HepG2 (cell line): ENCODE measurements at regions not wholly inside any gene's neighbourhood (a gene's known extent, or its start where the extent isn't known, plus 50 kb on each side); places are given as distances from the start of the nearest gene placed in this dataset.

Experiments
- ATAC-seq: fragments of 200-7000 bp; cut with Tn5 transposase; 3 replicates; pipeline ENCODE4 v1.9.1; 2020; ENCODE audit warnings: mild to moderate bottlenecking, moderate library complexity
- BruUV-seq: library from RNA; stranded (reverse); fragments of 400-500 nt; replicated peaks from 2 replicates; lab custom pipeline; 2021; lab: Mats Ljungman, UMichigan
- CTCF ChIA-PET: fragments of 300-600 bp; formaldehyde crosslinking; extraction: SDS; loops from one replicate; lab custom pipeline; 2021; ENCODE audit warnings: low total read pairs, inconsistent platforms, low intra/inter-chr PET ratio; lab: Yijun Ruan, JAX
- POLR2A ChIA-PET: fragments of 350-600 bp; sonication (Branson Sonifier 250); formaldehyde crosslinking; loops from one replicate; lab custom pipeline; 2020; ENCODE audit warnings: antibody characterized with exemption, inconsistent platforms; lab: Yijun Ruan, JAX
- DNase-seq: peaks from one replicate; pipeline ENCODE4 v3.0.0-alpha.2; 2015; ENCODE audit warnings: low spot score
- FAIRE-seq: peaks from 3 replicates; lab custom pipeline; 2011; peaks lifted over from hg19 to GRCh38; lab: Jason Lieb, UNC
- H2AFZ ChIP-seq: one replicate; pipeline ENCODE4 v1.6.1; 2011; ENCODE audit warnings: low read length, inconsistent platforms
- H3K27ac ChIP-seq: fragments of 300-600 bp; 3 replicates; pipeline ENCODE4 v1.8.0; 2011; ENCODE audit warnings: mixed run types, mild to moderate bottlenecking, mixed read lengths, low read length, inconsistent platforms; ENCODE audit not compliant: insufficient read depth; ENCODE audit errors: extremely low read length
- H3K27me3 ChIP-seq, 2 experiments: fragments of 200-600 bp in 1 of 2; 2 replicates in 1 of 2; 3 replicates in 1 of 2; pipeline versions ENCODE4 v1.6.0 to v1.8.0; 2011; ENCODE audit warnings: low read length in 2 of 2, mild to moderate bottlenecking in 2 of 2, moderate library complexity in 2 of 2, inconsistent platforms in 1 of 2; ENCODE audit not compliant: insufficient read depth in 2 of 2, control insufficient read depth in 1 of 2
- H3K36me3 ChIP-seq, 2 experiments: fragments of 200-600 bp in 1 of 2; replicated peaks in 1 of 2; 2 replicates in 1 of 2; 3 replicates in 1 of 2; pipeline versions ENCODE4 v1.5.1 to v1.8.0; 2011; ENCODE audit warnings: low read length in 2 of 2, inconsistent platforms in 1 of 2; ENCODE audit not compliant: insufficient read depth in 2 of 2, control insufficient read depth in 1 of 2
- H3K4me1 ChIP-seq: 2 replicates; pipeline ENCODE4 v1.5.1; 2012; ENCODE audit warnings: low read length, inconsistent platforms; ENCODE audit not compliant: insufficient read depth
- H3K4me2 ChIP-seq: 2 replicates; pipeline ENCODE4 v1.6.0; 2011; ENCODE audit warnings: low read depth, low read length, inconsistent platforms
- H3K4me3 ChIP-seq, 3 experiments: fragments of 200-600 bp in 1 of 3; sonication (generic), shearing (Covaris generic) in 1 of 3; replicated peaks in 1 of 3; 2 replicates each; pipeline ENCODE4 v1.5.1; 2011 to 2016; ENCODE audit warnings: low read length in 3 of 3, inconsistent platforms in 2 of 3, low read depth in 2 of 3, mild to moderate bottlenecking in 2 of 3, control low read depth in 1 of 3, mixed read lengths in 1 of 3; ENCODE audit not compliant: insufficient read depth in 1 of 3
- H3K79me2 ChIP-seq: one replicate; pipeline ENCODE4 v1.6.1; 2011; ENCODE audit warnings: low read length, inconsistent platforms; ENCODE audit not compliant: insufficient read depth
- H3K9ac ChIP-seq: 2 replicates; pipeline ENCODE4 v1.6.0; 2011; ENCODE audit warnings: mild to moderate bottlenecking, low read depth, low read length, inconsistent platforms; ENCODE audit not compliant: insufficient read depth
- H3K9me3 ChIP-seq: 2 replicates; pipeline ENCODE4 v1.5.1; 2012; ENCODE audit warnings: mild to moderate bottlenecking, low read length
- H4K20me1 ChIP-seq: 2 replicates; pipeline ENCODE4 v1.6.0; 2011; ENCODE audit warnings: inconsistent platforms, mild to moderate bottlenecking, low read length, moderate library complexity; ENCODE audit not compliant: insufficient read depth
- AHDC1 ChIP-seq: sonication (generic); formaldehyde crosslinking; IDR thresholded peaks from 2 replicates; pipeline ENCODE4 v1.5.1; 2020; ENCODE audit warnings: mild to moderate bottlenecking, missing genetic modification reagents, borderline replicate concordance
- ATF6 ChIP-seq: sonication (generic); formaldehyde crosslinking; conservative IDR thresholded peaks from 2 replicates; pipeline ENCODE4 v1.4.0; 2020; ENCODE audit warnings: missing genetic modification reagents
- CBX2 ChIP-seq, 2 experiments: fragments of 200-600 bp in 1 of 2; sonication (generic); formaldehyde crosslinking in 1 of 2; IDR thresholded peaks; 2 replicates each; pipeline versions ENCODE4 v1.7.0 to v1.8.1; 2018 to 2022; ENCODE audit warnings: low read depth in 2 of 2, low read length in 1 of 2, mild to moderate bottlenecking in 1 of 2, missing genetic modification reagents in 1 of 2
- GRHL1 ChIP-seq: sonication (generic); formaldehyde crosslinking; conservative IDR thresholded peaks from 2 replicates; pipeline ENCODE4 v1.8.0; 2022; ENCODE audit warnings: missing genetic modification reagents
- HIC2 ChIP-seq: sonication (generic); formaldehyde crosslinking; IDR thresholded peaks from 2 replicates; pipeline ENCODE4 v1.9.0; 2022; ENCODE audit warnings: low read depth, missing genetic modification reagents
- SAP130 ChIP-seq: IDR thresholded peaks from 2 replicates; pipeline ENCODE4 v1.6.1; 2016; ENCODE audit warnings: low read depth
- TEAD2 ChIP-seq: sonication (generic); formaldehyde crosslinking; IDR thresholded peaks from 2 replicates; pipeline ENCODE4 v1.9.0; 2021; ENCODE audit warnings: missing genetic modification reagents
- ZFAT ChIP-seq: sonication (generic); formaldehyde crosslinking; conservative IDR thresholded peaks from 2 replicates; pipeline ENCODE4 v1.8.1; 2023; ENCODE audit warnings: missing genetic modification reagents, inconsistent platforms
- ZNF143 ChIP-seq: sonication (generic); formaldehyde crosslinking; IDR thresholded peaks from 2 replicates; pipeline ENCODE4 v1.4.0; 2020; ENCODE audit warnings: missing genetic modification reagents
- ZNF282 ChIP-seq: fragments of 450-650 bp; IDR thresholded peaks from 2 replicates; pipeline ENCODE4 v1.6.1; 2018; ENCODE audit not compliant: partially characterized antibody
- ZNF329 ChIP-seq: sonication (generic); formaldehyde crosslinking; IDR thresholded peaks from 2 replicates; pipeline ENCODE4 v1.9.0; 2021; ENCODE audit warnings: low read depth, mild to moderate bottlenecking, missing genetic modification reagents
- ZNF414 ChIP-seq: sonication (generic); formaldehyde crosslinking; IDR thresholded peaks from 2 replicates; pipeline ENCODE4 v1.5.0; 2020; ENCODE audit warnings: missing genetic modification reagents
- ZSCAN9 ChIP-seq: IDR thresholded peaks from 2 replicates; pipeline ENCODE4 v1.6.1; 2016; ENCODE audit warnings: borderline replicate concordance
- WGBS: methylation state at CpG from one replicate; pipeline ENCODE4 v1.1.6; 2017; ENCODE audit warnings: low lambda C conversion rate; 5-methylcytosine and 5-hydroxymethylcytosine counted together
- in situ Hi-C: cut with HindIII; loops from 2 replicates; pipeline ENCODE4 v1.10.0; 2017; ENCODE audit warnings: low pct_unique_long_range_greater_than_20kb; ENCODE audit not compliant: extremely low pct_ligation_motif_present
- intact Hi-C: fragments of 100-400 bp; cut with micrococcal nuclease; formaldehyde crosslinking; loops from one replicate; pipeline ENCODE4 v1.10.0; 2022; ENCODE audit not compliant: unreplicated experiment

GRCh38 chr5:58268268-58268667 lies 191.6 kb downstream of the PLK2 start:
- intact Hi-C loops (no loop called here), in situ Hi-C loops (no loop called here)
- H3K79me2 ChIP-seq = no peaks in the 10 kb centered on the region
- DNase-seq (no peak), ATAC-seq (no peak), FAIRE-seq (no peak)
- no peaks in the 10 kb centered on the region for H3K9me3 ChIP-seq
- no peaks in the 10 kb centered on the region for H4K20me1 ChIP-seq
- 3% methylated on average over 4 of the region's 4 CpGs for WGBS
- no peak overlapping the region for H3K4me2 ChIP-seq
- no TSS peak for BruUV-seq
- no peaks in the 10 kb centered on the region for H3K4me1 ChIP-seq
- H2AFZ ChIP-seq = no peak overlapping the region
- POLR2A ChIA-PET = no interaction called here
- no peak overlapping the region for H3K4me3 ChIP-seq
- H3K36me3 ChIP-seq = no peaks in the 10 kb centered on the region
- no peak overlapping the region for H3K9ac ChIP-seq
- CTCF ChIA-PET = no interaction called here
- H3K27ac ChIP-seq = no peak overlapping the region
- no peaks in the 10 kb centered on the region for H3K27me3 ChIP-seq
- TF ChIP-seq ZNF329 (CRISPR knock-in tag) = no peak
- TF ChIP-seq AHDC1 (CRISPR knock-in tag) = no peak
- no peak for TF ChIP-seq CBX2 (IDR thresholded peaks at IDR 0.05; ENCODE audit: low read depth, low read length)
- TF ChIP-seq CBX2 (CRISPR knock-in tag; IDR thresholded peaks at IDR 0.05; ENCODE audit: low read depth) = no peak
- no peak for TF ChIP-seq ZNF414 (CRISPR knock-in tag)
- TF ChIP-seq SAP130 (CRISPR knock-in tag) = no peak
- TF ChIP-seq ZFAT (CRISPR knock-in tag) = no peak
- TF ChIP-seq HIC2 = no peak
- no peak for TF ChIP-seq ZSCAN9 (CRISPR knock-in tag)
- TF ChIP-seq ATF6 (CRISPR knock-in tag) = no peak
- TF ChIP-seq TEAD2 (CRISPR knock-in tag) = no peak
- TF ChIP-seq ZNF143 (CRISPR knock-in tag) = no peak
- TF ChIP-seq GRHL1 (CRISPR knock-in tag) = no peak
- TF ChIP-seq ZNF282 = no peak
